HL-60 (cell line): ENCODE measurements at regions not wholly inside any gene's neighbourhood (a gene's known extent, or its start where the extent isn't known, plus 50 kb on each side); places are given as distances from the start of the nearest gene placed in this dataset.

Source experiments
- DNase-seq, 2 experiments: peaks; one replicate each; pipeline ENCODE4 v3.0.0-alpha.2; 2010 to 2020; ENCODE audit warnings: low read depth in 1 of 2, low spot score in 1 of 2
- H3K27ac ChIP-seq: fragments of 250-450 bp; sonication (Bioruptor Pico); replicated peaks from 2 replicates; pipeline ENCODE4 v1.5.1; 2020; ENCODE audit warnings: mild to moderate bottlenecking, moderate library complexity
- H3K27me3 ChIP-seq: fragments of 250-450 bp; sonication (Bioruptor Pico); 2 replicates; pipeline ENCODE4 v1.5.1; 2021; ENCODE audit warnings: mild to moderate bottlenecking, moderate library complexity; ENCODE audit not compliant: insufficient read depth, poor library complexity, severe bottlenecking
- H3K4me3 ChIP-seq: replicated peaks from 2 replicates; pipeline ENCODE4 v1.5.1; 2011; ENCODE audit warnings: mild to moderate bottlenecking, control low read depth, low read length; ENCODE audit not compliant: insufficient read depth
- CTCF ChIP-seq: IDR thresholded peaks from one replicate; pipeline ENCODE4 v1.5.1; 2011; ENCODE audit warnings: low read length, control low read depth, inconsistent platforms; ENCODE audit not compliant: insufficient read depth
- GABPA ChIP-seq: IDR thresholded peaks from 2 replicates; pipeline ENCODE4 v1.6.1; 2012; ENCODE audit warnings: low read depth
- POLR2AphosphoS5 ChIP-seq: IDR thresholded peaks from 2 replicates; pipeline ENCODE4 v1.6.1; 2012; ENCODE audit warnings: low read depth
- REST ChIP-seq: IDR thresholded peaks from 2 replicates; pipeline ENCODE4 v1.6.1; 2012; ENCODE audit warnings: low read depth; ENCODE audit not compliant: insufficient replicate concordance
- SPI1 ChIP-seq: IDR thresholded peaks from 2 replicates; pipeline ENCODE4 v1.6.1; 2012; ENCODE audit warnings: low read depth, mild to moderate bottlenecking, borderline replicate concordance

- no peak overlapping the region for H3K4me3 ChIP-seq
- no peak for DNase-seq
- H3K27me3 ChIP-seq: no peaks in the 10 kb centered on the region
- TF ChIP-seq REST: no peak
- TF ChIP-seq SPI1: no peak
- no peak for TF ChIP-seq CTCF
- no peak for TF ChIP-seq POLR2AphosphoS5
- no peak for TF ChIP-seq GABPA
- H3K27ac ChIP-seq: no peak overlapping the region
Measured at GRCh38 chr10:32156031-32156495, 99.8 kb upstream of the KIF5B start.

GRCh38 chr10:32155075-32155516, 98.9 kb upstream of the KIF5B start:
- TF ChIP-seq REST (no peak), SPI1 (no peak), CTCF (no peak), POLR2AphosphoS5 (no peak), GABPA (no peak)
- Histone ChIP-seq H3K27me3 (no peaks in the 10 kb centered on the region), H3K27ac (no peak overlapping the region), H3K4me3 (no peak overlapping the region)
- DNase-seq: no peak

- TF ChIP-seq REST (no peak), CTCF (no peak), GABPA (no peak), SPI1 (no peak), POLR2AphosphoS5 (no peak)
- no peak overlapping the region for H3K4me3 ChIP-seq
- no peak overlapping the region for H3K27ac ChIP-seq
- DNase-seq: peak; percentile 33 to 50
- no peaks in the 10 kb centered on the region for H3K27me3 ChIP-seq
Measured at GRCh38 chr10:32153931-32154330, 97.7 kb upstream of the KIF5B start.
